NAMALWA (cell line): ENCODE measurements at regions not wholly inside any gene's neighbourhood (a gene's known extent, or its start where the extent isn't known, plus 50 kb on each side); places are given as distances from the start of the nearest gene placed in this dataset.
"Not testable (repeated sequence)": the region's sequence is repeated elsewhere in the genome, so short reads cannot be mapped to it uniquely, and the experiment has no call there.

ENCODE experiments used
- DNase-seq: peaks from one replicate; pipeline ENCODE4 v3.0.0-alpha.2; 2015; ENCODE audit warnings: low spot score

DNA sequence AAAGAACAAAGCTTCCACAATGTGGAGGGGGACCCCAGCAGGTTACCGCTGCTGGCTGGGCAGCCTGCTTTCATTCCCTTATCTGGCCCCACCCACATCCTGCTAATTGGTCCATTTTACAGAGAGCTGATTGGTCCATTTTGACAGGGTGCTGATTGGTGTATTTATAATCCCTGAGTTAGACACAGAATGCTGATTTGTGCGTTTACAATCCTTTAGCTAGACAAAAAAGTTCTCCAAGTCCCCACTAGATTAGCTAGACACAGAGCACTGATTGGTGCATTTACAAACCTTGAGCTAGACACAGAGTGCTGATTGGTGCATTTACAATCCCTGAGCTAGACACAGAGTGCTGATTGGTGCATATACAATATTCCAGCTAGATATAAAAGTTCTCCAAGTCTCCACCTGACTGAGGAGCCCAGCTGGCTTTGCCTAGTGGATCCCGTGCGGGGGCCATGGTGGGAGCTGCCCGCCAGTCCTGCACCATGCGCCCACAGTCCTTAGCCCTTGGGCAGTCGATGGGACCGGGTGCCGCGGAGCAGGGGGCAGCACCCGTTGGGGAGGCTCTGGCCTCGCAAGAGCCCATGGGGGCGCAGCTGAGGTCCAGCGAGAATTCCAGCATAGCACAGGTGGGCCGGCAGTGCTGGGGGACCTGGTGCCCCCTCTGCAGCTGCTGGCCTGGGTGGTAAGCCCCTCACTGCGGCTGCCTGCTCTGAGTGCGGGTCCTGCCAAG lies 88.8 kb upstream of the MYLIP start:
- not testable (repeated sequence) for DNase-seq

DNA sequence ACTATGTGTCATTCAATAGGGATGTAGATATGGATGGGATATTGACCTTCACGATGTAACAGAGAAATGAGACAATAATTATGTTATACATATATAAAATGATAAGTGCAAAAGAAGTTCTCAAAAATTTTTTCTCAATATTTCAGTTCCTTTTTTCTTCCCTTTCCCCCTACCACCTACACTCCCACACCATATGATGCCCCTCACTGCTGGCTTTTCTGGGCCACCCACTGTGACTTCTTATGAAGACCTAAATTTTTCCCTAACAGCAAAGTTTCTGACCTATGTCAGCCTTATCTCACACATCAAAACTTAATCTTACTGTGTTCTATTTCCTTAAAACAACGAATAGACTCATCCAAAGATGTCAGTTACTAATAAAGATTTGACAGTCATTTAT lies 89.9 kb upstream of the MYLIP start:
- DNase-seq: no peak

DNA sequence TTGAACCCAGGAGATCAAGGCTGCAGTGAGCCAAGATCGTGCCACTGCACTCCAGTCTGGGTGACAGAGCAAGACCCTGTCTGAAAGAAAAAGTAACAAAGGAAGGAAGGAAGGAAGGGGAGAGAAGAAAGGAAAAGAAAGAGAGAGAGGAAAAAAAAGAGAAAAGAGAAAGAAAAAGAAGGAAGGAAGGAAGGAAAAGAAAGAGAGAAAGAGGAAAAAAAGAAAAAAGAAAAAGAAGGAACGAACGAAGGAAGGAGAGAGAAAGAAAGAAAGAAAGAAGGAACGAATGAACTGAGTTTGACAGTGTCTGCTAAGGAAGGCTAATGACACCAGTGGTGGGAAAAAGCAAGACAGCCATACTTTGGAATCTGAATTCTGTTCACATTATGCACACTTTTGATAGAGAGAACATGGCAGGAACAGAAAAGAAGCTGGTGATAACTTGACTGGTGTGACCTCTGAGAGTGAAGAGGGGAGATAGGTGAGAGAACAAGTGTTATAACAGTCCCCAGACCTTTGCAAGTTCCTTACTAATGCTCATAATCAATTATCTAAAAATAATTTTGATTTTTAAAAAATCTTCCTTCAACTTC lies 93.3 kb upstream of the MYLIP start:
- DNase-seq: no peak

DNA sequence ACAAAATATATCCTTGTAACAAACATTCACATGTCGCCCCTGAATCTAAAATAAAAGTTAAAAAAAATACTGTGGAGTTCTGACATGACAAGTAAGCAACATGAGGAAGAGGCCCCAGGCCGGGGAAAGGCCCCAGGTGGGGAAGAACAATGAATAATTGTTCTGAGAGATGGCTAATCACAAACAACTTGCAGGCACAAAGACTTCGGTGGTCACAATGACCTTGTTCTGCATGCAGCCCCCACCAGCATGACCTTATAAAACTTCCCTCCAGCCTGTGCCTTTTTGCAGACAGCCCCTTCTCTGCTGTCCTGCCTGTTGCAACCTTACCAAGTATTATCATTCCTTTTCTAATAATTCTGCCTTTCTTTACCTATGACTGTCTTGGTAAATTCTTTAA lies 95.7 kb upstream of the MYLIP start:
- DNase-seq: no peak

DNA sequence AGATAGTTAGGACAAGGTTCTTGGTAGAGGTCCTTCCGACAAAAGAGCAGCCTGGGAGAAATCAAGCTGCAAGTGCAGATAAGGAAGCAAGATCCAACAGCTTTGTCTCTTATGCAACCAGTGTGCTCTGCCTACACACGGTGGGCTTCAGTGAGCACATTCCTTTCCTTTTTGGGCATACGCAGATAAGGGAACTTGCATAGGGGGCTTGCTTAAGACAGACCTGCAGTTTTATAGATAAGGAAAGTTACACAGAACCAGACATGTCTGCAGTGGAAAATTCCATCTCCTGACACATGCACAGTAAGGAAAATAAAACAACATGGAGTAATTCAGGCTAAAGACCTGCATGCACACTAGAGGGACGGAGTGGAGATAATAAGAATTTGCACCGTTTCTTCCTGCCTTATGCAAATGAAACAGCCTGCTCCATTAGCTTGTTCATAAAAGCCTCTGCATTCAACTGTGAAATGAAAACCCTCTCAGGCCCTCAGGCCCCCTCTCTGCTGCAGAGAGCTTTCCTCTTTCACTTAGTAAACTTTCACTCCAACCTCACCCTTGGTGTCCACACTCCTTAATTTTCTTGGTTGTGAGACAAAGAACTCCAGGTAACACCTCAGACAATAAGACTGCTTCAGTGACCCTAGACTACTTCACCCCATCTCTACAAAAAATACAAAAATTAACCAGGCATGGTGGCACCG lies 97.5 kb upstream of the MYLIP start:
- no peak for DNase-seq

DNA sequence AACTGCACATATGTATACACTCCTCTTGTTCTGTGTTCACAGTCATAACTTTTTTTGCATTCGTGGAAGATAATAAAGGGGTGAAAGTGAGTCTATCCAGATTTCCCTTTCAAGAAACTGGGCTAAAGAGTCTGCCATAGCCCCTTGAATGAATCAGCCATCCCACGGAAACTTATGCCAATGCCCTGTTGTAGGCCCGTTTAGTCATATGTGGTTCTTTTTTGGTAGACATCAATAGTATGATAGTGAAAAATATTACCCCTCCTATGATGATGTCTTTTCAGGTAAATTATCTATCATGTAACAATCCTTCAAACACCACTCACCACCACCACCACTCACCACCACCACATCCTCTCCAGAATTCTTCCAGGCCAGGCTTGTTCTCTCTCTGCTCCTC lies 99.9 kb upstream of the MYLIP start:
- no peak for DNase-seq

DNA sequence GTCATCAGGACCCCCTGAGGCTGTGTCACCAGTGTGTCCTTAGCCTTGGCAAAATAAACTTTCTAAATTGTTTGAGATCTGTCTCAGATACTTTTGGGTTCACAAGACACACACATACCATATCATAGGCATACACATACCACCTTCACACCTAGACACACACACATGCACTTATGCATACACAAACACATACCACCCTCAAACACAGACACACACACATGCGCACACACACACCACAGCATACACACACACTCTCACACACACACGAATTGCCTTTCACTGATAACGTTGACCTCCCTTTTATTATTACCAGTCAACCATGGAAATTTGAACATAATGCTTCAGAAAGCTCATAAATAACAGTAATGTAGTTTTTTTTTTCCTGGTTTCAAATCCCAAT lies 108.6 kb upstream of the MYLIP start:
- DNase-seq: no peak

DNA sequence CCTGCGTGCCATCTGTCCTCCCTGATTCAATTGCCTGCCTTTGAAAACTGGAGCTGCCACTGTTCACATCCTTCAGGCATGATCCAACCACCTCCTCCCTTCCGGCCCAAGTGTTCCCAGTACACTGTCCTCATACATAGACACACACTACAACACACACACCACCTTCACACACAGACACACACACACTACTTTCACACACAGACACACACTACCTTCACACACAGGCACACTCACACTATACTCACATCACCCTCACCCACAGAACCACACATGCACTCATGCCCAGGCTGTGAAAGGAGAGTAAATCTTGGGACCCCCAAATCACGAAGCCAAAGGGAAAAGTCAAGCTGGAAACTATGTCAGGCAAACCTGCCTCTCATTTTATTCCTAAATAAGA lies 109.4 kb upstream of the MYLIP start:
- DNase-seq: no peak

DNA sequence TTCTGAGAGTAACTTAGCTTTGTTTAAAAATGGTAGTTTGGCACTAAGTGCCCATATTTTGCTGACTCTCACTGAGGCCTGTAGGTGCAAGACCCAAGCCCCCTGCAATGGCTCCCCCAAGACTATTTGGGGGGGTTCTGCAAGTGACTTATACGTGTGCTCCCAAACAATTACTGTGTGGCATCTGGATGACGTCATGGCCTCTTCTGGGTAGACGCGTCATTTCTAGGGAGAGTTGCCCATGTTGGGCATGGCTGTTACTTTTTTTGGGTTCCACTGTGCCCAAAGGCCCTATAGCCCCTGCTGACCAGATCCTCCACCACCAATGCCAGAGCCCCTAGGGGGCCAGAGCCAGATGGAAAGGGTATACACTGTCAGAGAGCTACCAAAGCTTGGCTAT lies 110.3 kb upstream of the MYLIP start:
- DNase-seq: no peak

DNA sequence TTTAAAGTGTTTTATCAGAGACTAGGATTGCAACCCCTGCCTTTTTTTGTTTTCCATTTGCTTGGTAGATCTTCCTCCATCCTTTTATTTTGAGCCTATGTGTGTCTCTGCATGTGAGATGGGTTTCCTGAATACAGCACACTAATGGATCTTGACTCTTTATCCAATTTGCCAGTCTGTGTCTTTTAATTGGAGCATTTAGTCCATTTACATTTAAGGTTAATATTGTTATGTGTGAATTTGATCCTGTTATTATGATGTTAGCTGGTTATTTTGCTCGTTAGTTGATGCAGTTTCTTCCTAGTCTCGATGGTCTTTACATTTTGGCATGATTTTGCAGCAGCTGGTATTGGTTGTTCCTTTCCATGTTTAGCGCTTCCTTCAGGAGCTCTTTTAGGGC lies 114.6 kb upstream of the MYLIP start:
- not testable (repeated sequence) for DNase-seq

DNA sequence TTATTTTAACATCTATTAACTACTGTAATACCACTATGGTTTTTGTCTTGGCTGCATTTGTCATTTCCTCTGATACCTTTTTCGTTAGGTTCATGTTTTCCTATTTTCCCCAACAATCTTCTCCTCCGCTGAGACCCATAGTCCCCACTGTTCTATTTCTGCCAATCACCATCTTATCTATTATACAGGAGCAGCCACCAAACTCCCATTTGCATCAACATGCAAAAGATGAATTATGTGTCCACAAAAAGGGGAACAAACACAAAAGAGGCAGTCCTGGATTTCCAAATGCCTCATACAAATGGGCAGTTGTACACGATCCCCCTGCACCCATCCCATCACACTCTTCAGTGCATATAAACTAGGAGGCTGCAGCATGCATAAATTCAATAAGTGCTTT lies 121.7 kb upstream of the MYLIP start:
- DNase-seq: no peak

DNA sequence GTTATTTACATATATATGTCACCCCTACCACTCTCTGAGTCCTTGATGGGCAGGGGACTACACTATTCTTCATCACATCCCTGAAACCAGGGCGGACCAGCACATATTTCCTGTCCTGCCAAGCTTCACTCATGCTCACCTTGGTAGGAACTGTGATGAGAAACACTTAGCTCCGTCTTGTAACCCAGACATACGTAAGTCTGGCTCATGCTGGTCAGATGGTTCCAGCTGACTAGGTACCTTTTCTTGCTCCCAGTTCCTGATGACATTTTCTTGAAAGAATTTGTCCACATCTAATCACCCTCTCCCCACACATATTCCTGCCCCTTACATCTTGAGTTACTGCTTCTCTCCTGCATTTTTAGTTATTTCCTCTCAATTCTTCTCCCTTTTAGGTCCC lies 122.2 kb upstream of the MYLIP start:
- DNase-seq: no peak

DNA sequence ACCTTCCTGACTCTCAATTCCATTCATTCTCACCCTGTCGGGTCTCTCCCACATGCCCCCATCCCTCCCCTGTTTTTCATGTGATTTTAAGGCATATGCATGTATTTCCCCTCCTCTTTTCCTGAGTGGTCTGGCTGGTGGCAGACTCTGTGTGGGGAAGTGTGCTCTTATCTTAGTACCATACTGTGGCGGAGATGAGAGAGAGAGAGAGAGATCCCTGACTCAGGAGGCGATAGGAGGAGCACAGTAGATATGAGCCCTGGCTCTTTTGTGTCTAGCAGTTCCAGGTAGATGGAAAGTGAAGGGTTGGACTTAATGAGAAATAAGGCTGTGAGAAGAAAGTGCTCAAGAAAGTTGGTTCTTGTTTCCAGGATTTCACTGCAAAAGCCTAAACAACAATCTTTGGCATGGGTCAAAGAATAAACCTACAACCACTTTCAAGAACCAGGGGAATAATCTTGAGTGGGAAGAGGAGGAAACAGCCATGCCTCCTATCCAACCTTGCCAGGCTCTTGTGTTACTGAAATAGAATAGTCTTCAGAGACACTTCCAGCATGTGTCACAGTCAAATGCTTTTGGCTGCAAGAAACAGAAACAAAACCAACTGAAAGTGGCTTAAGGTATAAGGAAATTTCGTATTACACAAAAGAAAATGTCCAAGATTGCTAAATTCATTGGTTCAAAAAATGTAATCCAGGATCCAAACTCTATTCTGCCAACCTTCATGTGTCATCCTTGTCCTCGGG lies 123.8 kb upstream of the MYLIP start:
- no peak for DNase-seq

DNA sequence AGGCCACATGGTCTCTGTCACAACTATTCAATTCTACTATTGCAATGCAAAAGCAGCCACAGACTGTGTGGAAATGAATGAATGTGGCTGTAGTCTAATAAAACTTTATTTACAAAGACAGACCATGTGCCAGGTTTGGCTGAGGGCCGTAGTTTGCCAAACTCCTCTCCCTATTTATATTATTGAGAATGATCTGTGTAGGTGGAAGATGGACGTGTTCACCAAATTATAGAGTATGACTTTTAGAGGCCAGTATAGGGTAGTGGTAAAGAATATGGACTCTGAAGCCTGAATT lies 125.7 kb upstream of the MYLIP start:
- no peak for DNase-seq

DNA sequence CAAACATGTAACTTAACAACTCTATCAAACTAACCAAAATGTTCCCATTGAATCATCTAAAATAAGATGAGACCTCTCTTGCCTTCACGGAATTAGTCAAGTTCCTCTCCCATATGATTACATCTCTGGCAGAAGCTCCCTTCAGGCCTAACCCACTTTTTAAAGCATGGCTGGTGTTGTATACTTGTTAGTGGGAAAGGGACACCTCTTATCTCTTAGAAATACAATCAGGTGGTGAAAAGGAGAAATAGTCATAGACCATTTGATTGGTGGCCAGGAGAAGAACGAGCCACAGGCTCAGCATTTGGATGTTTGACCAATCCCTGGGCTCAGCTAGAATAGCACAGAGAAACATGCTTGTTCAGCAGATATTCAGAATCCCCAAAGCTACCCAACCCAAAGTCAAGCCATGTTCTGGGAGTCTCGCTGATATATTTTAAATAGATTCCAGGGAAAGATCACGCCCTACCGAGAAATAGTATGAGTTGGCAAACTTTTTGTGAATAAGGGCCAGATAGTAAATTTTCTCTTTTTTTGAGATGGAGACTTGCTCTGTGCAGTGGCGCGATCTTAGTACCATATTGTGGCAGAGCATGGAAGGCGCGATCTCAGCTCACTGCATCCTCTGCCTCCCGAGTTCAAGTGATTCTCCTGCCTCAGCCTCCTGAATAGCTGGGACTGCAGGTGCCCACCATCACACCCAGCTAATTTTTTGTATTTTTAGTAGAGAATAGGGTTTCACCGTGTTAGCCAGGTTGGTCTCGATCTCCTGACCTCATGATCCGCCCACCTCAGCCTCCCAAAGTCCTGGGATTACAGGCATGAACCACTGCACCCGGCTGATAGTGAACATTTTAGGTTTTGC lies 126.3 kb upstream of the MYLIP start:
- DNase-seq: no peak

DNA sequence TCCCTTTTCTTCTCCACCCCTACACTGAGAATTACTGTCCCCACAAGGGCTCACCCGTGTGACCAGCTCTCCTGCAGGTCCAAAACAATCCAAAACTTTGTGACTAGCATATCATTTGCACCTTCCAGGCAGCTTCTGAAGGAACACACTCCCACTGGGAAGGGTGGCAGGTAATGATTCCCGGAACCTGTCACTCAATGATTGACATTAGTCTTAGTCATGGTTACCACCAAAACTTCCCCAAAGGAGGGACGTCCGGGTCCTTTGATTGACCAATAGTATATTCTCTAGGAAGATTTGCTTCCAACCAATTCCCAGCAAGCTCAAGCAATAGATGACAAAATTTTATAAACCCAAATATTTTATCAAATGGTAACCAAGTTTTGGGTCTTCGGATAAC lies 127.7 kb upstream of the MYLIP start:
- DNase-seq: no peak

DNA sequence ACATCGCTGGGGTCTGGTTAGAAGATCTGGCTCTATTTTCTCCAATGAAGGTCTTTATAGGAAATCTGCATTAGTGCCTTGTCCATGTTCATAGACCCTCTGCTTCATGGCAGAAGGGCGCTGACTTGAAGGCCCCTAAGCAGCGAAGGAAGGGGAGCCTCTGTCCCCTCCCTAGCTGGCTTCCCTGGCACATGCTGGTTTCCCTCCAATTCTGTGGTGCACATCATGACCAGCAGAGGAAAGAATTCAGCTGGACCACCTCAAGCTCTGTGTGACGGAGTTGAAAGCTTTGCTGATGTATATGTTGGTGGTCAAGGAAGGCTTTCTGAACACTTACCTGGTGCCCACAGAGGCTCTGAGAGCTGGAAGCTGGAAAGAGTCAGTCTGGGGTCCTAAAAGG lies 129.7 kb upstream of the MYLIP start:
- DNase-seq: no peak

DNA sequence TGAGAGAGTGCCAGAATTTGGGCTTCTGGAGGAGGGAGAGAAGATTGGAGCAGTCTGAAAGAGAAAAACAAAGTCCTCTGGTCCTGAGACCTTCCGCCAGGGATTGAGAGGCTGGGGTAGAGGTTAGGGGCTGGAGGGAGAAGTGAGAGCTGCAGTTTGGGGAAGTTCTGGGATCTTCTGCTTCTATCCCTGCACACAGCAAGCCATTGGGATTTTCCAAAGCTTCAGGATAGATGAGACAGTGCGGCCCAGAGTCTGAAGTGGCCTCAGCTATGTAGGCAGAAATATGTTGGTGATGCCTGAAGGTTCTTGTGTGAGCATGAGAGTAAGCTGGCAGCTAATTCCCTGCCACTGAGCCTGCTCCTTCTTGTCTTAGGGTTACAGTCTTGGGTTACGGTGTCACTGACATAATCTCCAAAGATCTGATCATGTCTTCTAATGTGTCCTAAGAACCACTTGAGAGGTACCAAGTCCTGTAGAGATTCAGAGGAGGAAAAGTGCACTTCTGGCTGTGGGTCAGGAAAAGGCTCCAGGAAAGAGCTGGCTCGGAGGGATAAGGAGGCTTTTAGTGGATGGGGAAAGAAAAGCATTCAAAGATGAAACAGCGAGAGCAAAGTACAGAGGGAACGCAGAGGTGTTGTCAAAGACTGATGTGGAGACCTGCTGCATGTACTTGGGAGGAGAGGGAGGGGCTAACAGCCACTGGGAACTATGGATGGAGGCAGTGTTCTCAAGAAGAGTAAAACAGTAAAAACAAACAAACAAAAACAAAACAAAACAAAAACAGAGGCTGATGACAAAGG lies 131.1 kb upstream of the MYLIP start:
- no peak for DNase-seq

DNA sequence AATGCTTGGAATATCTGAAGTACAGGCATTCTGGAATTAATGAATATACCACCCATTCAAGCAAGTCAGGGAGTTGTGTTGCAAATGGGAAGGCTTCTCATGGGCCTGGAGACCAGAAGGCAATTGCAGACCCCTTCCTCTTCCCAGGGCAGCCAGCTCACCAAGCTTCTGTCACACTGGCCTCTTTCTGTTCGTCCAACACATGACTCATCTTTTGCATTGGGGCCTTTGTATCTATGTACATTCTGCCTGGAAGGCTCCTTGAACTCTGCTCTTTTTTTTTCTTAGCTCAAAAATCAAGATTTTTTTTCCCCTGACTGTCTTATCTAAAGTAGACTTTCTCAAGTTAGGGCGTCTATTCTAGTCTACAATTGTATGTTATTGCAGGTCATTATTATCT lies 132.9 kb upstream of the MYLIP start:
- DNase-seq: no peak

DNA sequence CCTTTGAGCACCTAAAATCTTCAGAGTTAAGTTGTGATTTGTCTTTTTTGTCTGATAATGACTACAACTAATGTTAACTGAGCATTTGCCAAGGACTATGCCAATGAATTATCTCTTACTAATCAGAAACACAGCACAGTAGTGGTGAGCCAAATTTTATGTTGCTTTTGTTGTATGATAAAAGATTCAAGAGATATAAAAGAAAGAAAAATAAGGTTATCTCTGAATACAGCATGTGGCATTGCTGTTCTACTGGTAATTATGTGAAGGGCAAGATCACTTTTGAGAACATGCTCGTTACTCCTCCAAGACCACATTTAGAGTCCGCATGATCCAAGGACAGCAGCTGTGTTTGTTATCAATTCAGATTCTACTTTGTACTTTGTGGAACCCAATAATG lies 133.4 kb upstream of the MYLIP start:
- no peak for DNase-seq

DNA sequence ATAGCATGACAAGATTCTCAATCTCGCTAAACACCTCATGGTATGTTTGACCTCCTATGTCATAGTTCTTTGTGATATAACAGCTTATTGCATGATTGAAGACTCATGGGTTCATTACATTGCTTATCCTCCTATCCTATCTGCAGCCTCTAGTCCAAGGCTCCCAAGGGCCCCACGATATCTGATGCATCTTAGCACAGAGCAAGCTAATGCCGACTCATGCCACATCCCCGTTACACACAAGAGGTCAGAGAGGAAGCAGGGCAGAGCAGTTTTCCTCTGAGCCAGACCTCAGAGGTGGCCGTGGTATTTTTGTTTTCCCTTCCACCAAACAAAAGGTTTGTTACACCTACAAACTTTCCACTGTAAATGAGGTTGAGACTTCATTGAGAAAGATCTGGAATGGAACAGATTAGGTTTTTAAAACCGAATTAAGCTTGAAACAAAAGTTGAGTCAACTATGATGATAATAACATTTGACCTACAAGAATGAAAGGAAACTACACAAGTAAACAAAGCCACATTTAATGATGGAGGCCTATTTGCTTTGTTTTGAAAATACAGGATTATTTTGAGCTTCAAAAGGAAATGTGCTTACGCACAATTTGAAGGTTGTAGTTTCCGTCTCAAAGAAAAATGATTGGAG lies 133.9 kb upstream of the MYLIP start:
- no peak for DNase-seq
